ENCODE measurements at regions not wholly inside any gene's neighbourhood (a gene's known extent, or its start where the extent isn't known, plus 50 kb on each side); places are given as distances from the start of the nearest gene placed in this dataset.

DNA sequence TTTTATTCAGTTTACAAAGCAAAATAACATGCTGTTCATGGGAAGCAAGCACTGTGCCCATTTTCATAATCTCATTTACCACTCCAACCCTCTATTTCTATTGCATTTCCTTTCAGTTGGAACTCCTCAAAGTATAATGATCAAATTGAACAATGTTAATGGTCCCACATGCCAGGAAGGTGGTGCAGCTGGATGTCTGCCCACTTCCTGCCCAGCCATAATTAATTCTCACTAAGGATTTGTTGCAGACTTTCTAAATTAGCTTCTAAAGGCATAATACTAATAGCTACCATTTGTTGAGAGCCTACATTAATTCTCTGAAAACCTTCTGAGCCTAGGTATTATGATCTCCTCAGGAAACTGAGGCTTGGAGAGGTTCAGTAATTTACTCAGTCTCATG is 316.1 kb upstream of the TPM1 start:
- peak; percentile 56 for DNase-seq

GRCh38 chr15:62727501-62727900 is 315.0 kb upstream of the TPM1 start:
- no peak for DNase-seq

DNA sequence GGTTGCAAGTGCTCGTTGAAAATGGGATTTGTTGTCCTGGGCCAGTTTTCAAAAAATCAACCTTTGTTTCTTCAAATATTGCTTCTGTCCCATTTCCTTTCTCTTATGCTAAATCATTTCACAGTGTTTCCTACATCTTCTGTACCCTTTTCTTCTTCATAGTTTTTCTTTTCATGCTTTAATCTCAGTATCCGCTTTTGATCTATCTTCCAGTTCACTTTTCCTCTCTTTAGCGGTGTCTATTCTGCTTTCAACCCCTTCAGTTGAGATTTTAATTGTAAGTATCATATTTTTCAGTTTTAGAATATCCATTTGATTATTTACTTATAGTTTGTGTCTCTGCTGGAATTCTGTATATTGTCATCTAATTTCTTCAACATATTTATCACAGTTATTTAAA is 311.7 kb upstream of the TPM1 start:
- no peak for DNase-seq

DNA sequence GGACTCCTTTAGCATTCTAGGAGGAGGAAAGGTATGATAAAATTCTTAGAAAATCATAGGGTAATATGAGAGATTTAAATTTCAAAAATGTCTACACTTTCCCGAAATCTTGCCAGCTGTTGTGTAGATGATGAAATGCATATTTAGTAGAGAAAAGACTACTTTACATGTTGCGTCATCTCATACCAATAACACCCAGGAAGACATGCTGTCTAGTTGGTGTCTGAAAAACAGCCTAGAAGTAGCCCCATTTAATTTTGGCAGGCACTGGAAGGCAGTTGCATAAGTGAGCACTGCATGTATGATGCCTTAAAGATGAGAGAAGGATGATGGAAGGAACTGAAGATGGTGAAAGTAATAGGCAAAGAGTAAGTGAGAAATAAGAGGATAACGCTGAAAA is 310.5 kb upstream of the TPM1 start:
- no peak for DNase-seq

GRCh38 chr15:62734706-62735105 is 307.8 kb upstream of the TPM1 start:
- DNase-seq = no peak

GRCh38 chr15:62736756-62737155 is 305.8 kb upstream of the TPM1 start:
- no peak for DNase-seq

GRCh38 chr15:62737551-62737950 is 305.0 kb upstream of the TPM1 start:
- no peak for DNase-seq

DNA sequence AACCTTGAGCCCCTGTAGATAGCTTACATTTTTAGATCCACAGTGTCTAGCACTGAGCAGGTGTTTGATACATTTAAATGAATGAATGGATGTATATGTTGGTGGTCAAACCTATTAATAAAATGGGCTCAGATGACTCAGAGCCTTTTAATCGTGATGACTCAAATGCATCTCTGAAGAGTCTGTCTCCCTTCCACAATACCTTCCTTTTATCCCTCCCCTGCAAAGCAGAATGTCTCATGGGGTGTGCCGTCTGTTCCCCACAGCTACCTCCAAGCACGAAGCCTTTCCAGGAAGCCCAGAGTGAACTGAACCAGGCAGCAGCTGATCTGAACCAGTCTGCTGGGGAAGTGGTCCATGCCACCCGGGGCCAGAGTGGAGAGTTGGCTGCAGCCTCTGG is 303.5 kb upstream of the TPM1 start:
- DNase-seq = no peak

DNA sequence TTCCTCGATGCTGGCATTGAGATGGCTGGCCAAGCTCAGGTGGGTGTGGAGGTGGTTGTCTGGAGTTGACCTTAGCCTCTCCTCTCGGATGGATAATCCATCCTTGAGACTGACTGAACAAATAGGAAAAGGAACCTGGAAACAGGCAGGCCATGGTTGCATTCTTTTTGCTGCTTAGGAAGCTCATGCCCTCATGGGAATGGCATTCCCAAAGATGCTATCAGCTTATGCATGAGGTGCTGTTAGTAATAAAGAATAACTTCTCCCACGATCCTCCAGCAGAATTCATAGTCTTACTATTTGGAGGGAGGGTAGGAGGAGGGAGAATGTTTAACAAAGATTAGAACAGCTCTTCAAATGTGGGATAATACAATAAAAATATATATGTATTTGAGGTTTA is 303.0 kb upstream of the TPM1 start:
- DNase-seq = no peak

- DNase-seq = no peak
Measured at GRCh38 chr15:62740141-62741004, 302.2 kb upstream of the TPM1 start.

- no peak for DNase-seq
Measured at GRCh38 chr15:62741106-62741505, 301.4 kb upstream of the TPM1 start.

GRCh38 chr15:62742409-62743171 is 300.0 kb upstream of the TPM1 start:
- peak; percentile 78 for DNase-seq

- DNase-seq = no peak
Measured at GRCh38 chr15:62745621-62746225, 296.8 kb upstream of the TPM1 start.

DNA sequence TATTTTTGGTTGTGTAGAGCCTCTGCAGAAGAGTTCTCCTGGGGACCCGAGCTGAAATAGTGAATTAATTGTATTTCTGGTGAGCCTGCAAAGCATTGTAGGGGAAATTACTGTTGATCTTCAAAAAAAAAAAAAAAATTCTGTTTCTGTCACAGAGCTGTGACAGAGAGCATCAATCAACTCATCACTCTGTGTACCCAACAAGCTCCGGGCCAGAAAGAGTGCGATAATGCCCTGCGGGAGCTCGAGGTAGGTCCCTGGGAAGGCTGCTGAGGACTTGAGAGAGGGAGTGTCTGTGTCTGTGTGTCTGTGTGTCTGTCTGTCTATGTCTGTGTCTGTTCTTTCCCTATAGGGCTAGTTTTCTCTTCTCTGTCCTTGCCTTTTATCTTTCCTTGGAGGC is 294.4 kb upstream of the TPM1 start:
- DNase-seq = no peak

- DNase-seq = no peak
Measured at GRCh38 chr15:62749036-62749815, 293.3 kb upstream of the TPM1 start.

DNA sequence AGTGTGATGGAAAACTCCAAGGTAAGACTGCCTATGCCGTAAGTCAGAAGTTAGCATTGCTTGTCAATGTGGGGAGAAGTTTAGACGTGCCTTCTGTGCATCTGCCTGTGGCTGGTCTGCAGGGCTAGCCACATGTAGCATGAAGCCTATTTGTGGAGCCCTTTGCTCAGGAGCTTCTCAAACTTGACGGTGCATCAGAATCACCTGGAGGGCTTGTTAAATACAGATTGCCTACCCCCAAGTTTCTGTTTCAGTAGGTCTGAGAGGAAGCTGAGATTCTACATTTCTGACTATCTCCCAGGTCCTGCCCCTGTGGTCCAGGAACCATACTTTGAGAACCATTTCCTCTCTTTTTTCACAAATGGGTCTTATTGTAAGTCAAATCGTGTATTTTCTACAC is 292.1 kb upstream of the TPM1 start:
- DNase-seq = no peak

DNA sequence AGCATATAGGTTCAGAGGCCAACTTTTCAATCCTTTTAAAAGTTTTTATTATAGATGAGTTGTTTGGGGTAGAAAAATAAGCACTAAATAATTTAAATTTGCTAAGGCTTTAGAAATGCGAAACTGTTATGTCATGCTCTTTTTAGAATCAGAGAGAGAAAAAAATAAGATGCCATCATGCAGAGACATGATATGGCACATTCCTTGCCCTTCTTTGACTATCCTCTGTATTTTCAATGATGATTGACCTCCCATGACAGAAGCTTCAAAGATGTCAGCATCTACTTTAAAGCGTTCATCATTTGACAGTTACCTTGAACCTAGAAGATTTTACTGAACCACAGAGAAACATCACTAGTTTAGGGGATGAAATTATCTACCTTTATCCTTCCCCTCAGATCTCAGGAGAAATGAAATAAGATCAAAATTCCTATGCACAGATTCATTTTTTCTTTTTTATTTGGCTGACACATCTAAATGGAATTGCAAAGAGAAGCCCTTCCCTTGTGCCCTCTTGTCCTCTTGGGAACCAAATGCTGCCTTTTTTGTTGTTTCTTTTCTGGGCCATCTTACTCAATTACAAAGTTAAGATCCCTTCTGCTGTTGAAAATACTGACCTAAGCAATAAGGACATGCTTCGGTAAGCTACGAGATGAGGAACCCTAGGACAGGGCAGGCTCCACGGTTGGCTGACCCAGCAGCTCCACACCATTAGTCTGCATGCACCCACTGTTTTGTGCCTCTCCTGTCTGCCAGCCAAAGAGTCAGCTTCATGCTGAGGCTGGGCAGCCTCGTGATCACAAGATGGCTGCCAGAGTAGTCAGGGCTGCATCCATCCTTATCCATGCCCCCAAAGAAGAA is 289.7 kb upstream of the TPM1 start:
- no peak for DNase-seq

DNA sequence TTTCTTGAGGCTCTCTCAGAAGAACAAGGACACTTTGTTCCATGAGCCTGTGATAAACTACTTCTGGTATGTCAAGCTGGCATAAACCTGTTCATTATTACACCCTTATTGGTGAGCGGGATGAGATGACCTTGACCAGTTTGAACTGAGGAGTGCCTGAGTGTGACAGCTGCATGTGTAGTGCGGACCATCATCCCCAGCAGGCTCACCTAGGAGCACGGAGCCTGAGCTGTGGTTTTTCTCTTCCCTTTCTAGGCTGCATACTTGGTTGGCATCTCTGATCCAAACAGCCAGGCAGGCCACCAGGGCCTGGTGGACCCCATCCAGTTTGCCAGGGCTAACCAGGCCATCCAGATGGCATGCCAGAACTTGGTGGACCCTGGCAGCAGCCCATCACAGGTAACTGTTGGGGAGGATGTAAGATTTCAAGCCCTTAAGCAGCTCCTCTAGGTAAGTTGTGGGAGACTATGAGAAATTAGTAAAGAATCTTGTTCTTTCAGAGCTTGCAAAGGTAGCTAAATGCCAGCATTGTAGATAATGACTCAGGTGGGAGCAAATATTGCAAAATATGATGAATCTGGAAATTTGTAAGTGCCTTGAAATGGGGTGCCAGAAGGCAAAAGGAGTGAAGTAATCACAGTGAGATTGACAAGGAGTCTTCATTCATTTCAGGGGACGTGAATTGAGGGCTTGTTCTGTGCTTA is 288.9 kb upstream of the TPM1 start:
- DNase-seq = no peak

- no peak for DNase-seq
Measured at GRCh38 chr15:62756326-62756994, 286.1 kb upstream of the TPM1 start.

DNA sequence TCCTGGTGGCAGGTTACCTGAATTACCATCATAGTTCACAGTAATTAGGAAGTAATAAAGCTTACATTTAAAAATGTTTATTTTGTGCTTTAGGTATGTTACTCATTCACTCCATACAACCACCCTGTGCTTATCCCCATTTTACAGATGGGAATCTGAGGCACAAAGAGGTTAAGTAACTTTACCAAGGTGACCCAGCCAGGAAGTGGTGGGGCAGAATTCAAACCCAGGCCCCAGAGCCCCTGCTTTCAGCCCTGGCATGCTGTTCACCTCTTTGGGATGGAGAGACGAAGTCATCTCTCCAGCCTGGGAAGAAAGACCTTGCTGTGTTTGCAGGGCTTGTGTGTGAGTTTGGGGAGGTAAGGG is 285.6 kb upstream of the TPM1 start:
- DNase-seq = no peak

DNA sequence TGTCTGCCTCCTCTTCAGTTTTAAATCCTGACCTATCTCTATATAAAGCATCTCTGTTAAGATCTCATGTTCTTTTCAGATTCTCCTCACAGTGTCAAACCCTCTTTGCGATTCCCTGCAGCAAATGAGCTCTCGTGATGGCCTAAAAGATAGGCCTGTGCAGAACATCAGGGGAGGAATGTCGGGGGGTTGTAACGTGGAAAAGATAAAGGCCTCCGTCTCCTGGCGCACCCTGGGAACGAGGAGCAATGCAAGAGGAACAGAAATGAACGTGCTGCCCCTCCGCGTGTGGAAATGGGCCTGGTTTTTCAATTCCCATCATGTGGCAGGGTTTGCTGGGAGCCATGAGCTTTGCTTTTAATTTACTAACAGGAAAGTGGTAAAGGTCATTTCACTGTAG is 285.0 kb upstream of the TPM1 start:
- DNase-seq = no peak
